Thoracic aorta (tissue), 2 donors: ENCODE measurements at regions not wholly inside any gene's neighbourhood (a gene's known extent, or its start where the extent isn't known, plus 50 kb on each side); places are given as distances from the start of the nearest gene placed in this dataset.

ENCODE experiments used
- ATAC-seq: fragments of 150-250 bp; one replicate; pipeline ENCODE4 v1.8.0; 2017; ENCODE audit warnings: low read depth; ENCODE audit not compliant: insufficient number of reproducible peaks, low FRiP score
- DNase-seq: peaks from one replicate; pipeline ENCODE4 v3.0.0-alpha.2; 2020; ENCODE audit warnings: low spot score
- H3K27ac ChIP-seq, 2 donors: fragments of 200-600 bp; sonication (generic); 1 replicate in 1 of 2; 2 replicates in 1 of 2; pipeline ENCODE4 v1.5.1; 2016; ENCODE audit warnings: mild to moderate bottlenecking in 2 of 2, moderate library complexity in 2 of 2
- H3K27me3 ChIP-seq: fragments of 200-600 bp; sonication (generic); replicated peaks from 2 replicates; pipeline ENCODE4 v1.6.0; 2016; ENCODE audit warnings: mild to moderate bottlenecking; ENCODE audit not compliant: insufficient read depth
- H3K36me3 ChIP-seq: fragments of 200-600 bp; sonication (generic); one replicate; pipeline ENCODE4 v1.5.1; 2016
- H3K4me1 ChIP-seq, 2 donors: fragments of 200-600 bp; sonication (generic); 1 replicate in 1 of 2; 2 replicates in 1 of 2; pipeline versions ENCODE4 v1.5.1 to v1.6.0; 2016; ENCODE audit warnings: low read depth in 2 of 2, mild to moderate bottlenecking in 1 of 2; ENCODE audit not compliant: control insufficient read depth in 1 of 2
- H3K4me3 ChIP-seq: fragments of 200-600 bp; sonication (generic); 2 replicates; pipeline ENCODE4 v1.5.1; 2016; ENCODE audit warnings: mild to moderate bottlenecking
- H3K9me3 ChIP-seq: fragments of 200-600 bp; sonication (generic); 2 replicates; pipeline ENCODE4 v1.5.1; 2016
- TF ChIP-seq, protein P1 (sequence below): fragments of 200-600 bp; sonication (generic); IDR thresholded peaks from one replicate; pipeline ENCODE4 v1.5.1; 2019; ENCODE audit warnings: antibody characterized with exemption

DNA sequence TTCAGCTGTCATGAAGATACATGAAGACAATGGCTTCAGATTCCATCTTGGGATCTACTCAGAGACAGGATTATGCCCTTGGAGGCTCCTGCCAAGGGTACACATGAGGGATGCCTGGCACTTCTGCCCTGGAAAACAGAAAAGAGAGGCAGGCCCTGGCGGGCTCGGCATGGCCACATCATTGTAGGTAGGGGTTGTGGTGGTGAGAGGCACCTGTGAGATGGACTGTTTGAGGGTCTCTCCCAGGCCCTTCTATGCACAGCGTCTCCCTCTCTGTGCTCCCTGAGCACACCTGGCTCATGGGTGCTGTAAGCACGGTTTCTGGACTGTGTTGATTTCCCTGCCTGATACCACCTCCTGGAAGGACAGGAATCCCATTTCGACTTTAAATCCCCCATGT is 304.3 kb downstream of the GLRX3 start:
- H3K4me3 ChIP-seq, result no peak overlapping the region
- ATAC-seq (no peak), DNase-seq (no peak)
- H3K36me3 ChIP-seq, result no peaks in the 10 kb centered on the region
- H3K27ac ChIP-seq, result no peak overlapping the region
- H3K27me3 ChIP-seq, result no peaks in the 10 kb centered on the region
- TF ChIP-seq, protein P1, sequence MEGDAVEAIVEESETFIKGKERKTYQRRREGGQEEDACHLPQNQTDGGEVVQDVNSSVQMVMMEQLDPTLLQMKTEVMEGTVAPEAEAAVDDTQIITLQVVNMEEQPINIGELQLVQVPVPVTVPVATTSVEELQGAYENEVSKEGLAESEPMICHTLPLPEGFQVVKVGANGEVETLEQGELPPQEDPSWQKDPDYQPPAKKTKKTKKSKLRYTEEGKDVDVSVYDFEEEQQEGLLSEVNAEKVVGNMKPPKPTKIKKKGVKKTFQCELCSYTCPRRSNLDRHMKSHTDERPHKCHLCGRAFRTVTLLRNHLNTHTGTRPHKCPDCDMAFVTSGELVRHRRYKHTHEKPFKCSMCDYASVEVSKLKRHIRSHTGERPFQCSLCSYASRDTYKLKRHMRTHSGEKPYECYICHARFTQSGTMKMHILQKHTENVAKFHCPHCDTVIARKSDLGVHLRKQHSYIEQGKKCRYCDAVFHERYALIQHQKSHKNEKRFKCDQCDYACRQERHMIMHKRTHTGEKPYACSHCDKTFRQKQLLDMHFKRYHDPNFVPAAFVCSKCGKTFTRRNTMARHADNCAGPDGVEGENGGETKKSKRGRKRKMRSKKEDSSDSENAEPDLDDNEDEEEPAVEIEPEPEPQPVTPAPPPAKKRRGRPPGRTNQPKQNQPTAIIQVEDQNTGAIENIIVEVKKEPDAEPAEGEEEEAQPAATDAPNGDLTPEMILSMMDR, result no peak
- H3K9me3 ChIP-seq, result no peaks in the 10 kb centered on the region
- no peaks in the 10 kb centered on the region for H3K4me1 ChIP-seq

DNA sequence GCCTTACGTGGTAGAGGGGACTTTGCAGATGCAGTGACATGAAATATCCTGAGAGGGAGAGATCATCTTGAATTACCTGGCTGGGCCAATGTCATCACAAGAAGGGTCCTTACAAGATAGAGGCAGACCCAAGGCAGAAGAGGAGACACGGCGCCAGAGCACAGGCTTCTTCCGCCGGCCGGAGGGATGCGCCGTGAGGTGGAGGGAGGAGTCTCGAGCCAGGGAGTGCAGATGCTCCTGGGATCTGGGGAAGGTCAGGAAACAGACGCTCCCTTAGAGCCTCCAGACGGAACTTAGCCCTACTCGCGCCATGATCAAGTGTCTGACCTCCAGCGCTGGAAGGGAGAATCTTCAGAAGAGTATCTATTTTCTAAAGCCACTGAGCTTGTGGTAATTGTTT is 304.8 kb downstream of the GLRX3 start:
- Histone ChIP-seq H3K36me3 (no peaks in the 10 kb centered on the region), H3K27ac (no peak overlapping the region), H3K9me3 (no peaks in the 10 kb centered on the region), H3K4me1 (no peaks in the 10 kb centered on the region), H3K4me3 (no peak overlapping the region), H3K27me3 (no peaks in the 10 kb centered on the region)
- TF ChIP-seq, protein P1, result no peak
- ATAC-seq (no peak), DNase-seq (no peak)

DNA sequence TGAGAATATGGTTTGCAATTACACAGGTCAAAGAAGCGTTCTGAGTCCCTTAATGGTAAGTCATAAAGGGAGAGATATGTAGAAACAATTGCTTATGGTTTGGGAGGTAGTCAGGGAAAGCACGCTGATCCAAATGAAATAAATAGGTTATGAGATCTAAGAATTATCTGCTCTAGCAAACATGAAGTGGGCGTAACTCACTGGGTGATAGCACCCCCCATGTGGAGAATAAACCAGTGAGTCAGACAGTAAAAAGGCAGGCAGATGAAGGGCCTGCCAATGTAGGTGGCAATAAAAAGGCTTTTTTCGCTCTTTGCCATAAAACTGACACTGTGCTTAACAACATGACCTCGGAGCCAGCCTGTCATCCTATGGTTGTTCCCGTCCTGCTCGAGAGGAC is 306.9 kb downstream of the GLRX3 start:
- no peaks in the 10 kb centered on the region for H3K9me3 ChIP-seq
- H3K4me3 ChIP-seq, result no peak overlapping the region
- no peak for DNase-seq
- H3K27me3 ChIP-seq, result no peaks in the 10 kb centered on the region
- TF ChIP-seq, protein P1, result no peak
- ATAC-seq, result no peak
- H3K4me1 ChIP-seq, result no peaks in the 10 kb centered on the region
- no peak overlapping the region for H3K27ac ChIP-seq
- H3K36me3 ChIP-seq, result no peaks in the 10 kb centered on the region

DNA sequence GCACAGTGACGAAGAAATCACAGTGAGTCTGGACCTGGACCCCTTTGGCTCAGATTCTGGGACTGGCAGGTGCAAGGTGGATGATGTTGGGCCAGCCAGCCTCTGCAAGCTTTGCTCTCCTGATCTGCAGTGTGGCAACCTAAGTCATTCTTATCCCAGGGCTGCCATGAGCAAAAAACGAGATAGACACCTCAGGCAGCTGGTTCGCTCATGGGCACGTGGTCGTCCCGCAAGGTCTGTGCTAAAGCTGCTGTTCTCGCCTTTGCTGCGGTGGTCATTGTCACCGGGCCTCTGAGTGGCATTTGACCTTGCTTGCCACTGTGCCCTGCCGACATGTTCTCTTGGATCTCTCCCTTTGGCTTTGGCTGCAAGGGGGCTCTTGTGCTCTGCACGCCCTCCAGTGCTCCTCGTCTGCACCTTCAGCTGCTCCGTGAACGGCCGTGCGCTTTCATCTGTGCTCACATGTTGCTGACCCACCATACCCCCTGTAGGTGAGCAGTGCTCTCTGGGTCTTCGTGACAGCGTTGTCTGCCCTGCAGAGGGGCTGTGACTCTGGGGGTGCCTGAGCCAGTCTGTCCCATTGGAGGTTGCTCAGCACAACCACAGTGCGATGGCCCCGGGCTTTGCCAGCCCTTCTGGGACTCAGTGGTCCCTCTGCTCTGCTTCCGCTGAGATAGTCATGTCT is 317.0 kb downstream of the GLRX3 start:
- H3K4me1 ChIP-seq, result no peaks in the 10 kb centered on the region
- DNase-seq (no peak), ATAC-seq (no peak)
- no peak overlapping the region for H3K4me3 ChIP-seq
- H3K36me3 ChIP-seq, result no peaks in the 10 kb centered on the region
- TF ChIP-seq, protein P1, result no peak
- H3K9me3 ChIP-seq, result no peaks in the 10 kb centered on the region
- no peak overlapping the region for H3K27ac ChIP-seq
- H3K27me3 ChIP-seq, result no peaks in the 10 kb centered on the region

DNA sequence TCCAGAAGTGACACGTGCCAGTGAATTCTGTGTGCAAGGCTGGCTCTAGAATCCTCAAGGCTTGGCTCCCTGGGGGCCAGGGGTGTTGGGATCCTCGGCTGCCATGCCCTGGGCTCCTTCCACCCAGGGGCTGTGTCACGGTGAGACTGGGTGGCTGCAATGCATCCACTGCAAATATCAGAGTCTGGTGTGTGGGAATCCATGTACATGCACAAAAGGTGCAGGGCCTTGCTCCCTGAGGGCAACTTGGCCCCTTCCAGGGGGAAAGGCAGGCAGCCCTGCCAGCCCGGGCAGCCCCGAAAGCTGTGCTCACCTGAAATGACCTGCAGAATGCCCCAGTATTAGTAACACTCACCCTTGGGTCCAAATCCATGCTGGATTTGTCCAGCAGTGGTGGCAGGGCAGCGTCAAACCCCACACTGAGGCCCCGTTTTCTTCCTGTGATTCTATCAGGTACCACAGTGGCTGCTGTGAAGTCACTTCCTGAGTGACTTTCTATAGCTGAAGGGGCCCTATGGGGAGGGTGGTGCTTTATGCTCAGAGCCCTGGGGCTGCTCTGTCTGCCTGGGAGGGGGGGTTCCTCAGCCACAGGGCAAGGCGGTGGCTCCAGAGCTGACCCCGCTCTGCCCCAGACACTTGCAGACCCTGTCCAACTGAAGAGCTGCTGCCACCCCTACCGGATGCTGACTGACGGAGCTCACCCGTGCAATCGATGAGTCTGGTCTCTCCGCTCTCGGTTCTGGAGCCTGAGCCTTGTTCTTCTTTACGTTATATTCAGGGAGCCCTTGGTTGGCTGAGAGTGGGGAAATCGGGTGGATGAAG is 317.7 kb downstream of the GLRX3 start:
- no peak for DNase-seq
- TF ChIP-seq, protein P1, result no peak
- Histone ChIP-seq H3K27ac (no peak overlapping the region), H3K9me3 (no peaks in the 10 kb centered on the region), H3K27me3 (no peaks in the 10 kb centered on the region), H3K36me3 (no peaks in the 10 kb centered on the region), H3K4me3 (no peak overlapping the region), H3K4me1 (no peaks in the 10 kb centered on the region)
- ATAC-seq, result no peak
